ENCODE measurements at regions not wholly inside any gene's neighbourhood (a gene's known extent, or its start where the extent isn't known, plus 50 kb on each side); places are given as distances from the start of the nearest gene placed in this dataset.
"Not testable (repeated sequence)": the region's sequence is repeated elsewhere in the genome, so short reads cannot be mapped to it uniquely, and the experiment has no call there.

- DNase-seq (ENCODE audit: low read depth): no peak
Observed at GRCh38 chr5:67561151-67561932, 364.7 kb upstream of the CD180 start.

- DNase-seq (ENCODE audit: low read depth): no peak
Observed at GRCh38 chr5:67552773-67553172, 356.2 kb upstream of the CD180 start.

GRCh38 chr5:67549947-67550346 is 353.3 kb upstream of the CD180 start:
- no peak for DNase-seq (ENCODE audit: low read depth)

GRCh38 chr5:67549296-67549618 is 352.7 kb upstream of the CD180 start:
- DNase-seq (ENCODE audit: low read depth): no peak

GRCh38 chr5:67548520-67549295 is 352.1 kb upstream of the CD180 start:
- DNase-seq (ENCODE audit: low read depth): no peak

- no peak for DNase-seq (ENCODE audit: low read depth)
Observed at GRCh38 chr5:67547682-67548081, 351.1 kb upstream of the CD180 start.

GRCh38 chr5:67544942-67545341 is 348.3 kb upstream of the CD180 start:
- not testable (repeated sequence) for DNase-seq (ENCODE audit: low read depth)

- DNase-seq (ENCODE audit: low read depth): no peak
Observed at GRCh38 chr5:67543720-67544270, 347.2 kb upstream of the CD180 start.

GRCh38 chr5:67542479-67542878 is 345.9 kb upstream of the CD180 start:
- DNase-seq (ENCODE audit: low read depth): no peak

- no peak for DNase-seq (ENCODE audit: low read depth)
Observed at GRCh38 chr5:67541875-67542274, 345.3 kb upstream of the CD180 start.

GRCh38 chr5:67538855-67539506 is 342.4 kb upstream of the CD180 start:
- DNase-seq (ENCODE audit: low read depth): no peak

- no peak for DNase-seq (ENCODE audit: low read depth)
Observed at GRCh38 chr5:67537439-67538148, 341.0 kb upstream of the CD180 start.

GRCh38 chr5:67536866-67537265 is 340.3 kb upstream of the CD180 start:
- DNase-seq (ENCODE audit: low read depth): no peak

GRCh38 chr5:67530609-67531255 is 334.1 kb upstream of the CD180 start:
- no peak for DNase-seq (ENCODE audit: low read depth)

- no peak for DNase-seq (ENCODE audit: low read depth)
Observed at GRCh38 chr5:67528953-67529352, 332.4 kb upstream of the CD180 start.

GRCh38 chr5:67526793-67527192 is 330.2 kb upstream of the CD180 start:
- DNase-seq (ENCODE audit: low read depth): no peak

- DNase-seq (ENCODE audit: low read depth): no peak
Observed at GRCh38 chr5:67520161-67520908, 323.7 kb upstream of the CD180 start.

- no peak for DNase-seq (ENCODE audit: low read depth)
Observed at GRCh38 chr5:67518227-67518626, 321.6 kb upstream of the CD180 start.

GRCh38 chr5:67516948-67517565 is 320.5 kb upstream of the CD180 start:
- DNase-seq (ENCODE audit: low read depth): peak; percentile 8

GRCh38 chr5:67515762-67516161 is 319.2 kb upstream of the CD180 start:
- no peak for DNase-seq (ENCODE audit: low read depth)
